Body of pancreas (tissue), 4 donors: ENCODE measurements at regions not wholly inside any gene's neighbourhood (a gene's known extent, or its start where the extent isn't known, plus 50 kb on each side); places are given as distances from the start of the nearest gene placed in this dataset.
"Not testable (repeated sequence)": the region's sequence is repeated elsewhere in the genome, so short reads cannot be mapped to it uniquely, and the experiment has no call there.

Experiments used
- ATAC-seq: fragments of 150-250 bp; one replicate; pipeline ENCODE4 v1.9.1; 2016
- DNase-seq, 4 donors: peaks; one replicate each; pipeline ENCODE4 v3.0.0-alpha.2; 2019
- H3K27ac ChIP-seq, 4 donors: fragments of 200-600 bp; sonication (generic); 1 replicate in 3 of 4; 2 replicates in 1 of 4; pipeline versions ENCODE4 v1.5.1 to v1.6.1; 2016 to 2019; ENCODE audit warnings: mild to moderate bottlenecking in 1 of 4, mixed read lengths in 1 of 4, moderate library complexity in 1 of 4
- H3K27me3 ChIP-seq, 2 donors: fragments of 200-600 bp; sonication (generic); one replicate each; pipeline ENCODE4 v1.6.0; 2016; ENCODE audit warnings: mild to moderate bottlenecking in 1 of 2
- H3K36me3 ChIP-seq, 2 donors: fragments of 200-600 bp; sonication (generic); replicated peaks in 1 of 2; 2 replicates each; pipeline ENCODE4 v1.5.1; 2016; ENCODE audit warnings: low read depth in 2 of 2; ENCODE audit not compliant: insufficient read depth in 1 of 2
- H3K4me1 ChIP-seq: fragments of 200-600 bp; sonication (generic); one replicate; pipeline ENCODE4 v1.6.0; 2016
- H3K4me3 ChIP-seq, 2 donors: fragments of 200-600 bp; sonication (generic); 1 replicate in 1 of 2; 2 replicates in 1 of 2; pipeline ENCODE4 v1.5.1; 2016 to 2019
- H3K9me3 ChIP-seq, 3 donors: fragments of 200-600 bp; sonication (generic); 1 replicate in 2 of 3; 2 replicates in 1 of 3; pipeline ENCODE4 v1.5.1; 2016
- CTCF ChIP-seq, 7 experiments: fragments of 450-650 bp in 4 of 7; fragments of 200-600 bp in 3 of 7; sonication (generic) in 3 of 7; IDR thresholded peaks; one replicate each; pipeline ENCODE4 v1.5.1; 2016 to 2019; ENCODE audit warnings: antibody characterized with exemption in 7 of 7
- POLR2A ChIP-seq, 3 donors: fragments of 450-650 bp; IDR thresholded peaks; one replicate each; pipeline ENCODE4 v1.6.1; 2016; ENCODE audit warnings: antibody characterized with exemption in 3 of 3, mild to moderate bottlenecking in 2 of 3
- WGBS, 2 donors: methylation state at CpG; one replicate each; pipeline ENCODE4 v1.1.5; 2017; 5-methylcytosine and 5-hydroxymethylcytosine counted together
- intact Hi-C: fragments of 100-400 bp; cut with DNase I; formaldehyde crosslinking; loops from one replicate; pipeline ENCODE4 v1.15.1; 2023

DNA sequence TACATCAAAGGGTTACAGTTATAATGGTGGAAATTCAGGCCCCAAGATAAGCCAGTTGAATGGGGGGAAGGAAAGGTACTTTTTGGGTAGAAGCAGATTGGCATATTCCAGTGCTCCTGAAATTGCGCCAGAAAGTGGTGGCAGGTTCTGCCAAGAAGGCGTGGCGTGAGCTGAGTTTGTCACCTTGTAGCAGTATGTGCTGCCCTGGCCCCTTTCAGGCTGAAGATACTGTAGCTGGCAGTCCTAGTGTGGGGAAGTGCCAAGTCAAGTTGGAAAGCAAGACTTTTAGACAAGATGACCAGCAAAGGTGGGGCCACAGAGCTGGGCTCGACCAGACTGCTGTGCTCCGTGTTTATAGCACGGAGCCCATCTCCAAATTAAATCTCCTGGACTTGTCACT, 133.6 kb upstream of the GLRA1 start:
- DNase-seq, result no peak
- no peaks in the 10 kb centered on the region for H3K9me3 ChIP-seq

DNA sequence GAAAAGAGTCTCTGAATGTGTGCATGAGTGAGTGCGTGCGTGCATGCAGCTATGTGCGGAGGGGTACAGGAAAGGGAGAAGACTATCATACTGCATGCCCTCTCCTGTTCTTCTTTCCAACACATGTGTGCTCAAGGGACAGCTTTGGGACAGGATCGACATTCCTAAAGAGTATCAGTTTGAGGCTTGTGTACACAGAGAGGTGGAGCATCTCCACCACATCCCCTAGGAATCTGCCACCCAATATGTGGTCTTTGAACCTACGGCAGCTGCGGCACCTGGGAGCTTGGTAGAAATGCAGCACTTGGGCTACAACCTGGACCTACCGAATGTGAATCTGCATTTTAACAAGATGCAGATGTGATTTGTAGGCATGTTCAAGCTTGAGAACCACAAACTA, 132.3 kb upstream of the GLRA1 start:
- 59 to 64% methylated on average over 7 of the region's 7 CpGs for WGBS, 2 donors
- Histone ChIP-seq H3K4me1 (no peaks in the 10 kb centered on the region), H3K36me3 (no peaks in the 10 kb centered on the region), H3K27me3 (no peaks in the 10 kb centered on the region), H3K9me3 (no peaks in the 10 kb centered on the region), H3K27ac (no peak overlapping the region), H3K4me3 (no peak overlapping the region)
- intact Hi-C loops, result no loop called here
- TF ChIP-seq CTCF (IDR thresholded peaks at IDR 0.05), result no peak
- no peak for TF ChIP-seq POLR2A (IDR thresholded peaks at IDR 0.05)
- ATAC-seq, result no peak
- DNase-seq, result no peak

More for the DNA sequence above, 133.6 kb upstream of the GLRA1 start:
- TF ChIP-seq POLR2A (IDR thresholded peaks at IDR 0.05), result no peak
- TF ChIP-seq CTCF (IDR thresholded peaks at IDR 0.05), result no peak
- no peaks in the 10 kb centered on the region for H3K27me3 ChIP-seq
- 82 to 84% methylated on average over 6 of the region's 6 CpGs for WGBS, 2 donors
- H3K36me3 ChIP-seq, result no peaks in the 10 kb centered on the region
- no peak overlapping the region for H3K27ac ChIP-seq
- H3K4me3 ChIP-seq, result no peak overlapping the region
- no peak for ATAC-seq
- intact Hi-C loops, result no loop called here
- H3K4me1 ChIP-seq, result no peaks in the 10 kb centered on the region

- Histone ChIP-seq H3K27ac (no peak overlapping the region), H3K4me1 (no peaks in the 10 kb centered on the region), H3K36me3 (no peaks in the 10 kb centered on the region), H3K4me3 (no peak overlapping the region), H3K27me3 (no peaks in the 10 kb centered on the region), H3K9me3 (no peaks in the 10 kb centered on the region)
- ATAC-seq (no peak), DNase-seq (no peak)
- TF ChIP-seq CTCF (IDR thresholded peaks at IDR 0.05) (no peak), POLR2A (IDR thresholded peaks at IDR 0.05) (no peak)
- intact Hi-C loops, result no loop called here
- 32 to 47% methylated on average over 3 of the region's 3 CpGs for WGBS, 2 donors
These were observed 127.8 kb upstream of the GLRA1 start for GRCh38 chr5:152052470-152052869.

- ATAC-seq (no peak), DNase-seq (no peak)
- Histone ChIP-seq H3K27me3 (no peaks in the 10 kb centered on the region), H3K4me1 (no peaks in the 10 kb centered on the region), H3K36me3 (no peaks in the 10 kb centered on the region), H3K27ac (no peak overlapping the region), H3K9me3 (no peaks in the 10 kb centered on the region), H3K4me3 (no peak overlapping the region)
- WGBS, 2 donors, result 22 to 28% methylated on average over 3 to 10 of the region's 10 CpGs
- intact Hi-C loops, result no loop called here
- no peak for TF ChIP-seq CTCF (IDR thresholded peaks at IDR 0.05)
- TF ChIP-seq POLR2A (IDR thresholded peaks at IDR 0.05), result no peak
These were observed 127.1 kb upstream of the GLRA1 start for GRCh38 chr5:152051499-152052454.

- no peaks in the 10 kb centered on the region for H3K4me1 ChIP-seq
- TF ChIP-seq POLR2A (IDR thresholded peaks at IDR 0.05) (no peak), CTCF (IDR thresholded peaks at IDR 0.05) (no peak)
- H3K9me3 ChIP-seq, result no peaks in the 10 kb centered on the region
- no peak overlapping the region for H3K4me3 ChIP-seq
- DNase-seq (no peak), ATAC-seq (no peak)
- no peak overlapping the region for H3K27ac ChIP-seq
- WGBS, 2 donors, result 39 to 47% methylated on average over 4 of the region's 4 CpGs
- no peaks in the 10 kb centered on the region for H3K36me3 ChIP-seq
- no peaks in the 10 kb centered on the region for H3K27me3 ChIP-seq
- intact Hi-C loops, result no loop called here
These were observed 121.7 kb upstream of the GLRA1 start for GRCh38 chr5:152046361-152046760.

DNA sequence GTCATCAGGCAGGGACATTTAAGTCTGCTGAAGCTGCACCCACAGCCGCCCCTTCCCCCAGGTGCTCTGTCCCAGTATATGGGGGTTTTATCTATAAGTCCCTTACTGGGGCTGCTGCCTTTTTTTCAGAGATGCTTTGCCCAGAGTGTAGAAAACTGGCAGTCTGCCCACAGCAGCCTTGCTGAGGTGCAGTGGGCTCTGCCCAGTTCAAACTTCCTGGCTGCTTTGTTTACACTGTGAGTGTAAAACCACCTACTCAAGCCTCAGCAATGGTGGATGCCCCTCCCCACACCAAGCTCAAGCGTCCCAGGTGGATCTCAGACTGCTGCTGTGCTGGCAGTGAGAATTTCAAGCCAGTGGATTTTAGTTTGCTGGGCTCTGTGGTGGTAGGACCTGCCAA, 114.2 kb upstream of the GLRA1 start:
- intact Hi-C loops, H3K27ac ChIP-seq, ATAC-seq, H3K4me3 ChIP-seq, DNase-seq, H3K4me1 ChIP-seq, H3K9me3 ChIP-seq, H3K36me3 ChIP-seq, H3K27me3 ChIP-seq: not testable (repeated sequence)
- 37 to 57% methylated on average over 1 to 2 of the region's 2 CpGs for WGBS, 2 donors

- H3K27ac ChIP-seq, DNase-seq, H3K36me3 ChIP-seq, intact Hi-C loops, H3K27me3 ChIP-seq, H3K4me3 ChIP-seq, ATAC-seq, H3K9me3 ChIP-seq, H3K4me1 ChIP-seq: not testable (repeated sequence)
- 37 to 38% methylated on average over 6 to 7 of the region's 9 CpGs for WGBS, 2 donors
These were observed 101.8 kb upstream of the GLRA1 start for GRCh38 chr5:152026328-152027024.
